Hepatocyte (in vitro differentiated cells): ENCODE measurements at regions not wholly inside any gene's neighbourhood (a gene's known extent, or its start where the extent isn't known, plus 50 kb on each side); places are given as distances from the start of the nearest gene placed in this dataset.

ENCODE experiments used
- DNase-seq: peaks from one replicate; pipeline ENCODE4 v3.0.0-alpha.2; 2016; ENCODE audit warnings: low spot score
- H2AFZ ChIP-seq: fragments of 200-600 bp; sonication (generic); 2 replicates; pipeline ENCODE4 v1.6.0; 2016; ENCODE audit warnings: antibody characterized with exemption, mild to moderate bottlenecking
- H3K27ac ChIP-seq: fragments of 200-600 bp; sonication (generic); 2 replicates; pipeline ENCODE4 v1.5.1; 2016; ENCODE audit warnings: mild to moderate bottlenecking
- H3K27me3 ChIP-seq: fragments of 200-600 bp; sonication (generic); 2 replicates; pipeline ENCODE4 v1.6.1; 2016
- H3K36me3 ChIP-seq: fragments of 200-600 bp; sonication (generic); replicated peaks from 2 replicates; pipeline ENCODE4 v1.5.1; 2016; ENCODE audit warnings: low read depth; ENCODE audit not compliant: insufficient read depth
- H3K4me1 ChIP-seq: fragments of 200-600 bp; sonication (generic); 2 replicates; pipeline ENCODE4 v1.5.1; 2016; ENCODE audit warnings: mild to moderate bottlenecking, moderate library complexity; ENCODE audit not compliant: insufficient read depth
- H3K4me2 ChIP-seq: fragments of 200-600 bp; sonication (generic); 2 replicates; pipeline ENCODE4 v1.6.0; 2016
- H3K4me3 ChIP-seq: fragments of 200-600 bp; sonication (generic); 2 replicates; pipeline ENCODE4 v1.5.1; 2016; ENCODE audit warnings: mild to moderate bottlenecking
- H3K79me2 ChIP-seq: fragments of 200-600 bp; sonication (generic); 2 replicates; pipeline ENCODE4 v1.6.0; 2017; ENCODE audit warnings: mild to moderate bottlenecking
- H3K9me2 ChIP-seq: fragments of 200-600 bp; sonication (generic); replicated peaks from 2 replicates; pipeline ENCODE4 v1.6.0; 2017; ENCODE audit warnings: mild to moderate bottlenecking; ENCODE audit not compliant: insufficient read depth
- H3K9me3 ChIP-seq: fragments of 200-600 bp; sonication (generic); 2 replicates; pipeline ENCODE4 v1.5.1; 2016; ENCODE audit warnings: low read depth, mild to moderate bottlenecking
- H4K20me1 ChIP-seq: fragments of 200-600 bp; sonication (generic); 2 replicates; pipeline ENCODE4 v1.6.0; 2016; ENCODE audit warnings: mild to moderate bottlenecking; ENCODE audit not compliant: insufficient read depth, poor library complexity, severe bottlenecking
- CTCF ChIP-seq: fragments of 200-600 bp; sonication (generic); IDR thresholded peaks from 2 replicates; pipeline ENCODE4 v1.5.1; 2016; ENCODE audit warnings: antibody characterized with exemption, mild to moderate bottlenecking; ENCODE audit not compliant: poor library complexity
- EZH2 ChIP-seq: fragments of 200-600 bp; sonication (generic); IDR thresholded peaks from 2 replicates; pipeline ENCODE4 v1.6.1; 2016; ENCODE audit warnings: antibody characterized with exemption, mild to moderate bottlenecking, borderline replicate concordance
- EZH2phosphoT487 ChIP-seq: fragments of 200-600 bp; sonication (generic); IDR thresholded peaks from one replicate; pipeline ENCODE4 v1.6.1; 2018; ENCODE audit warnings: antibody characterized with exemption, mild to moderate bottlenecking, low read depth, moderate library complexity; ENCODE audit not compliant: unreplicated experiment, severe bottlenecking
- WGBS: methylation state at CpG from one replicate; pipeline ENCODE4 v1.1.6; 2016; ENCODE audit warnings: low lambda C conversion rate; ENCODE audit errors: missing lambda C conversion rate; 5-methylcytosine and 5-hydroxymethylcytosine counted together

DNA sequence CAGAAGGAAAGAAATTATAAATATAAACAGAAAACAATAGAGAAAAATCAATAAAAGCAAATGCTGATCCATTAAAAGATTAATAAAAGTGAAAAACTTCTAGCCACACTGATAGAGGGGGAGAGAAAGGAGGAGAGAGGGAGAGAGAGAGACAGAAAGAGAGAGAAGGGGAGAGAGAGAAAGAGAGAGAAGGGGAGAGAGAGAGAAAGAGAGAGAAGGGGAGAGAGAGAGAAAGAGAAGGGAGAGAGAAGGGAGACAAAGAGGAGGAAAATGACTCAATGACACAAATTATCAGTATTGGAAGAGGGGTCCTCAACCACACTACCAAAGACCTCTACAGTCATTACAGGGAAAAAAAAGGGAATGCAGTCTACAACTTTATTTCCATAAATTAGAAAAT is 94.4 kb upstream of the VIPR2 start:
- no peaks in the 10 kb centered on the region for H3K4me1 ChIP-seq
- no peak for DNase-seq
- no peaks in the 10 kb centered on the region for H3K79me2 ChIP-seq
- H3K27me3 ChIP-seq: no peaks in the 10 kb centered on the region
- H4K20me1 ChIP-seq: no peaks in the 10 kb centered on the region
- TF ChIP-seq EZH2 (no peak), CTCF (no peak), EZH2phosphoT487 (no peak)
- H3K4me2 ChIP-seq: no peak overlapping the region
- H3K4me3 ChIP-seq: no peak overlapping the region
- no peaks in the 10 kb centered on the region for H3K36me3 ChIP-seq
- H3K9me2 ChIP-seq: no peaks in the 10 kb centered on the region
- H3K27ac ChIP-seq: no peak overlapping the region
- no peak overlapping the region for H2AFZ ChIP-seq
- no peaks in the 10 kb centered on the region for H3K9me3 ChIP-seq

DNA sequence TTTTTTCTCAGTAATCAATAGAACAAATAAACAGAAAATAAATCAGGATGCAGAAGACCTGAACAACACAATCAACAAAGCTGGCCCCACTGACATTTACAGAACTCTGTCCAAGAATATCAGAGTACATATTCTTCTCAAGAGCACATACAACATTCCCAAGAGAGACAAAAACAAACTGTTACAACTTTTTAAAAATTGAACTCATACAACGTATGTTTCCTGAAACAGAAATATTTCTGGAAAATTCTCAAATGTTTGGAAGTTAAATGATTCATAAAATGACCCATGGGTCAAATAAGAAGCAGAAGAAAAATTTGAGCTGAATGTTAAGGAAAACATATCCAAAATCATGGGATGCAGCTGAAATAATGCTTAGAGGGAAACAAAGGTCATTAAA is 93.9 kb upstream of the VIPR2 start:
- TF ChIP-seq EZH2 (no peak), EZH2phosphoT487 (no peak), CTCF (no peak)
- WGBS: 83% methylated on average over 1 of the region's 1 CpG
- no peak overlapping the region for H3K4me2 ChIP-seq

GRCh38 chr7:159237022-159237653 is 92.5 kb upstream of the VIPR2 start:
- H4K20me1 ChIP-seq: no peaks in the 10 kb centered on the region
- WGBS: 62% methylated on average over 13 of the region's 13 CpGs
- no peak overlapping the region for H3K4me3 ChIP-seq
- no peaks in the 10 kb centered on the region for H3K9me3 ChIP-seq
- no peaks in the 10 kb centered on the region for H3K79me2 ChIP-seq
- no peak overlapping the region for H3K27ac ChIP-seq
- H3K9me2 ChIP-seq: no peaks in the 10 kb centered on the region
- H3K36me3 ChIP-seq: no peaks in the 10 kb centered on the region
- no peak overlapping the region for H3K4me2 ChIP-seq
- no peaks in the 10 kb centered on the region for H3K27me3 ChIP-seq
- no peak overlapping the region for H2AFZ ChIP-seq
- TF ChIP-seq CTCF (no peak), EZH2 (no peak), EZH2phosphoT487 (no peak)
- no peak for DNase-seq
- no peaks in the 10 kb centered on the region for H3K4me1 ChIP-seq

More for the DNA sequence above, 93.9 kb upstream of the VIPR2 start:
- Histone ChIP-seq H3K4me3 (no peak overlapping the region), H4K20me1 (no peaks in the 10 kb centered on the region), H3K27me3 (no peaks in the 10 kb centered on the region), H3K9me3 (no peaks in the 10 kb centered on the region), H3K36me3 (no peaks in the 10 kb centered on the region), H2AFZ (no peak overlapping the region), H3K79me2 (no peaks in the 10 kb centered on the region), H3K9me2 (no peaks in the 10 kb centered on the region), H3K27ac (no peak overlapping the region), H3K4me1 (no peaks in the 10 kb centered on the region)
- no peak for DNase-seq

- TF ChIP-seq CTCF: no peak
- no peak for TF ChIP-seq EZH2phosphoT487
- TF ChIP-seq EZH2: no peak
- no peaks in the 10 kb centered on the region for H3K36me3 ChIP-seq
- H3K9me2 ChIP-seq: no peaks in the 10 kb centered on the region
- H3K27me3 ChIP-seq: no peaks in the 10 kb centered on the region
- no peak for DNase-seq
- H3K79me2 ChIP-seq: no peaks in the 10 kb centered on the region
- peaks cover 3% of the 10 kb centered on the region for H3K4me1 ChIP-seq
- H3K27ac ChIP-seq: no peak overlapping the region
- no peak overlapping the region for H3K4me2 ChIP-seq
- no peak overlapping the region for H2AFZ ChIP-seq
- 91% methylated on average over 33 of the region's 33 CpGs for WGBS
- H3K4me3 ChIP-seq: no peak overlapping the region
- H4K20me1 ChIP-seq: no peaks in the 10 kb centered on the region
- H3K9me3 ChIP-seq: no peaks in the 10 kb centered on the region
Measured at GRCh38 chr7:159231017-159231416, 86.3 kb upstream of the VIPR2 start.
